ENCODE measurements at regions not wholly inside any gene's neighbourhood (a gene's known extent, or its start where the extent isn't known, plus 50 kb on each side); places are given as distances from the start of the nearest gene placed in this dataset.

DNA sequence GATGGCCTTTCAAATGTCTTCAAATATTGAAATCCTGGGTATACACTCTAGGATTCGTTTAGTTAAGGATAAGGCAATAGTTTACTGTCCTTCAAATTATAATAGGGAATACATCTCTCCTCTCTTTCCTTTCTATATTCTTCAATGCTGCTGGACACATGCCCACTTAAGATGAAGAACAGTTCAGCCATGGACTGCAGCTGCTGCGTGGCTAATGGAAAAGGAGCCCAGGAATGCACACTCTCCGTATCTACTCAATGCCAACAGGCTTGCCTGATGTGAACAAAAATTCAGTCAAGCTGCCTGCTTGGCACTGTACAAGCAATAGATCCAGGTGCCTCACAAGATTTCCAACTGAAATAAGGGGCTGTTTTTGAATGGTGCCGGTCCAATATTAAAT, 321.2 kb upstream of the LYPLAL1 start:
- Histone ChIP-seq H3K27me3 (ENCODE audit: insufficient read depth, low read length) (no peaks in the 10 kb centered on the region), H3K4me3 (replicated peaks in 1 of 2; ENCODE audit: low read depth in 1 of 2, low read length in 2 of 2) (no peak overlapping the region), H3K9ac (ENCODE audit: low read length) (no peak overlapping the region), H3K4me1 (ENCODE audit: control insufficient read depth in 1 of 2, insufficient read depth in 2 of 2, low read length in 2 of 2) (peaks cover 0 to under 1% of the 10 kb centered on the region in 2 experiments; a peak in 1 of 4 replicates), H3K9me2 (ENCODE audit: insufficient read depth) (no peaks in the 10 kb centered on the region), H3K9me3 (ENCODE audit: control insufficient read depth in 1 of 2, insufficient read depth in 1 of 2, low read depth in 1 of 2, low read length in 2 of 2) (no peaks in the 10 kb centered on the region), H3K36me3 (ENCODE audit: control insufficient read depth in 1 of 2, insufficient read depth in 2 of 2, low read length in 2 of 2) (no peaks in the 10 kb centered on the region), H3K4me2 (ENCODE audit: low read length) (no peak overlapping the region), H3K27ac (ENCODE audit: low read depth, low read length) (no peak overlapping the region), H3K79me2 (ENCODE audit: insufficient read depth, low read length) (no peaks in the 10 kb centered on the region), H2AFZ (ENCODE audit: low read depth, low read length, poor library complexity, severe bottlenecking) (no peak overlapping the region), H4K20me1 (ENCODE audit: insufficient read depth) (no peaks in the 10 kb centered on the region)
- POLR2A ChIA-PET = no interaction called here
- TF ChIP-seq POLR2AphosphoS5 (IDR thresholded peaks at IDR 0.05; ENCODE audit: low read depth, low read length) (no peak), POLR2A (IDR thresholded peaks at IDR 0.05; ENCODE audit: borderline replicate concordance, extremely low read depth, insufficient read depth, insufficient read length) (no peak), EZH2phosphoT487 (IDR thresholded peaks at IDR 0.05; ENCODE audit: borderline replicate concordance) (no peak), JUND (IDR thresholded peaks at IDR 0.05) (no peak), EZH2 (IDR thresholded peaks at IDR 0.05) (no peak), CEBPB (IDR thresholded peaks at IDR 0.05; ENCODE audit: low read depth) (no peak), YY1 (IDR thresholded peaks at IDR 0.05; ENCODE audit: extremely low read depth, insufficient replicate concordance, low read depth, low read length) (no peak), SIN3A (IDR thresholded peaks at IDR 0.05; ENCODE audit: low read depth) (no peak), ZNF274 (IDR thresholded peaks at IDR 0.05; ENCODE audit: low read depth, low read length) (no peak), FOSL1 (IDR thresholded peaks at IDR 0.05; ENCODE audit: low read depth) (no peak), EGR1 (IDR thresholded peaks at IDR 0.05; ENCODE audit: low read depth) (no peak), SRF (IDR thresholded peaks at IDR 0.05; ENCODE audit: low read depth) (no peak), RAD21 (IDR thresholded peaks at IDR 0.05; ENCODE audit: low read depth) (no peak), TCF7L2 (IDR thresholded peaks at IDR 0.05; ENCODE audit: borderline replicate concordance, extremely low read depth, insufficient read depth, insufficient read length) (no peak)
- TF ChIP-seq, protein P1, sequence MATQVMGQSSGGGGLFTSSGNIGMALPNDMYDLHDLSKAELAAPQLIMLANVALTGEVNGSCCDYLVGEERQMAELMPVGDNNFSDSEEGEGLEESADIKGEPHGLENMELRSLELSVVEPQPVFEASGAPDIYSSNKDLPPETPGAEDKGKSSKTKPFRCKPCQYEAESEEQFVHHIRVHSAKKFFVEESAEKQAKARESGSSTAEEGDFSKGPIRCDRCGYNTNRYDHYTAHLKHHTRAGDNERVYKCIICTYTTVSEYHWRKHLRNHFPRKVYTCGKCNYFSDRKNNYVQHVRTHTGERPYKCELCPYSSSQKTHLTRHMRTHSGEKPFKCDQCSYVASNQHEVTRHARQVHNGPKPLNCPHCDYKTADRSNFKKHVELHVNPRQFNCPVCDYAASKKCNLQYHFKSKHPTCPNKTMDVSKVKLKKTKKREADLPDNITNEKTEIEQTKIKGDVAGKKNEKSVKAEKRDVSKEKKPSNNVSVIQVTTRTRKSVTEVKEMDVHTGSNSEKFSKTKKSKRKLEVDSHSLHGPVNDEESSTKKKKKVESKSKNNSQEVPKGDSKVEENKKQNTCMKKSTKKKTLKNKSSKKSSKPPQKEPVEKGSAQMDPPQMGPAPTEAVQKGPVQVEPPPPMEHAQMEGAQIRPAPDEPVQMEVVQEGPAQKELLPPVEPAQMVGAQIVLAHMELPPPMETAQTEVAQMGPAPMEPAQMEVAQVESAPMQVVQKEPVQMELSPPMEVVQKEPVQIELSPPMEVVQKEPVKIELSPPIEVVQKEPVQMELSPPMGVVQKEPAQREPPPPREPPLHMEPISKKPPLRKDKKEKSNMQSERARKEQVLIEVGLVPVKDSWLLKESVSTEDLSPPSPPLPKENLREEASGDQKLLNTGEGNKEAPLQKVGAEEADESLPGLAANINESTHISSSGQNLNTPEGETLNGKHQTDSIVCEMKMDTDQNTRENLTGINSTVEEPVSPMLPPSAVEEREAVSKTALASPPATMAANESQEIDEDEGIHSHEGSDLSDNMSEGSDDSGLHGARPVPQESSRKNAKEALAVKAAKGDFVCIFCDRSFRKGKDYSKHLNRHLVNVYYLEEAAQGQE (IDR thresholded peaks at IDR 0.05; ENCODE audit: low read depth) = no peak
- TF ChIP-seq, protein P2, sequence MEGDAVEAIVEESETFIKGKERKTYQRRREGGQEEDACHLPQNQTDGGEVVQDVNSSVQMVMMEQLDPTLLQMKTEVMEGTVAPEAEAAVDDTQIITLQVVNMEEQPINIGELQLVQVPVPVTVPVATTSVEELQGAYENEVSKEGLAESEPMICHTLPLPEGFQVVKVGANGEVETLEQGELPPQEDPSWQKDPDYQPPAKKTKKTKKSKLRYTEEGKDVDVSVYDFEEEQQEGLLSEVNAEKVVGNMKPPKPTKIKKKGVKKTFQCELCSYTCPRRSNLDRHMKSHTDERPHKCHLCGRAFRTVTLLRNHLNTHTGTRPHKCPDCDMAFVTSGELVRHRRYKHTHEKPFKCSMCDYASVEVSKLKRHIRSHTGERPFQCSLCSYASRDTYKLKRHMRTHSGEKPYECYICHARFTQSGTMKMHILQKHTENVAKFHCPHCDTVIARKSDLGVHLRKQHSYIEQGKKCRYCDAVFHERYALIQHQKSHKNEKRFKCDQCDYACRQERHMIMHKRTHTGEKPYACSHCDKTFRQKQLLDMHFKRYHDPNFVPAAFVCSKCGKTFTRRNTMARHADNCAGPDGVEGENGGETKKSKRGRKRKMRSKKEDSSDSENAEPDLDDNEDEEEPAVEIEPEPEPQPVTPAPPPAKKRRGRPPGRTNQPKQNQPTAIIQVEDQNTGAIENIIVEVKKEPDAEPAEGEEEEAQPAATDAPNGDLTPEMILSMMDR (IDR thresholded peaks at IDR 0.05 in 2 of 3, conservative IDR thresholded peaks at IDR 0.05 in 1 of 3; ENCODE audit: borderline replicate concordance in 1 of 3, insufficient read depth in 1 of 3, low read depth in 2 of 3, low read length in 2 of 3) = no peak
- TF ChIP-seq, protein P3, sequence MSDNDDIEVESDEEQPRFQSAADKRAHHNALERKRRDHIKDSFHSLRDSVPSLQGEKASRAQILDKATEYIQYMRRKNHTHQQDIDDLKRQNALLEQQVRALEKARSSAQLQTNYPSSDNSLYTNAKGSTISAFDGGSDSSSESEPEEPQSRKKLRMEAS (IDR thresholded peaks at IDR 0.05) = no peak
- TF ChIP-seq, protein P4, sequence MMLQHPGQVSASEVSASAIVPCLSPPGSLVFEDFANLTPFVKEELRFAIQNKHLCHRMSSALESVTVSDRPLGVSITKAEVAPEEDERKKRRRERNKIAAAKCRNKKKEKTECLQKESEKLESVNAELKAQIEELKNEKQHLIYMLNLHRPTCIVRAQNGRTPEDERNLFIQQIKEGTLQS (IDR thresholded peaks at IDR 0.05) = no peak
- RAD21 ChIA-PET (ENCODE audit: low non-redundant PET in 1 of 2, low total read pairs in 2 of 2, uncharacterized antibody in 2 of 2, unreplicated experiment in 2 of 2) = no interaction called here
- CTCF ChIA-PET = no interaction called here
- ATAC-seq = no peak
- no TSS peak for BruUV-seq (replicated peaks)
- intact Hi-C loops (cut with micrococcal nuclease) = no loop called here
- DNase-seq (ENCODE audit: low read depth, low spot score) = no peak
